COLO829 (cell line): ENCODE measurements at regions not wholly inside any gene's neighbourhood (a gene's known extent, or its start where the extent isn't known, plus 50 kb on each side); places are given as distances from the start of the nearest gene placed in this dataset.
"Not testable (repeated sequence)": the region's sequence is repeated elsewhere in the genome, so short reads cannot be mapped to it uniquely, and the experiment has no call there.

Experiments
- DNase-seq: peaks from one replicate; pipeline ENCODE4 v3.0.0; 2012; ENCODE audit warnings: low spot score

GRCh38 chrX:122047261-122047660 is 999.9 kb downstream of the GLUD2 start:
- no peak for DNase-seq

GRCh38 chrX:122055460-122055859 is 1008.0 kb downstream of the GLUD2 start:
- DNase-seq, result no peak

- DNase-seq, result no peak
Measured at GRCh38 chrX:122055979-122056715, 1008.7 kb downstream of the GLUD2 start.

- DNase-seq, result no peak
Measured at GRCh38 chrX:122076241-122076640, 1028.8 kb downstream of the GLUD2 start.

- DNase-seq, result no peak
Measured at GRCh38 chrX:122078079-122078478, 1030.7 kb downstream of the GLUD2 start.

GRCh38 chrX:122087341-122087740 is 1039.9 kb downstream of the GLUD2 start:
- no peak for DNase-seq

- no peak for DNase-seq
Measured at GRCh38 chrX:122091571-122091970, 1044.2 kb downstream of the GLUD2 start.

GRCh38 chrX:122092360-122092759 is 1045.0 kb downstream of the GLUD2 start:
- DNase-seq, result no peak

GRCh38 chrX:122092978-122093377 is 1045.6 kb downstream of the GLUD2 start:
- no peak for DNase-seq

- peak; percentile 26 for DNase-seq
Measured at GRCh38 chrX:122094611-122095010, 1047.2 kb downstream of the GLUD2 start.

- DNase-seq, result no peak
Measured at GRCh38 chrX:122113376-122113775, 1066.0 kb downstream of the GLUD2 start.

GRCh38 chrX:122113896-122114295 is 1066.5 kb downstream of the GLUD2 start:
- DNase-seq, result no peak

GRCh38 chrX:122115604-122116003 is 1068.2 kb downstream of the GLUD2 start:
- peak; percentile 44 for DNase-seq

- DNase-seq, result no peak
Measured at GRCh38 chrX:122119361-122119760, 1064.7 kb upstream of the GRIA3 start.

- DNase-seq, result no peak
Measured at GRCh38 chrX:122122274-122122673, 1061.8 kb upstream of the GRIA3 start.

- no peak for DNase-seq
Measured at GRCh38 chrX:122133478-122133877, 1050.6 kb upstream of the GRIA3 start.

- DNase-seq, result no peak
Measured at GRCh38 chrX:122134291-122134690, 1049.8 kb upstream of the GRIA3 start.

GRCh38 chrX:122135070-122135469 is 1049.0 kb upstream of the GRIA3 start:
- DNase-seq, result no peak

GRCh38 chrX:122140219-122140618 is 1043.9 kb upstream of the GRIA3 start:
- not testable (repeated sequence) for DNase-seq

- no peak for DNase-seq
Measured at GRCh38 chrX:122154019-122154418, 1030.1 kb upstream of the GRIA3 start.

- DNase-seq, result no peak
Measured at GRCh38 chrX:122168241-122168640, 1015.8 kb upstream of the GRIA3 start.

- DNase-seq, result no peak
Measured at GRCh38 chrX:122184791-122185190, 999.3 kb upstream of the GRIA3 start.

GRCh38 chrX:122187069-122187713 is 996.9 kb upstream of the GRIA3 start:
- no peak for DNase-seq

- DNase-seq, result no peak
Measured at GRCh38 chrX:122188751-122189150, 995.3 kb upstream of the GRIA3 start.
